ENCODE measurements at regions not wholly inside any gene's neighbourhood (a gene's known extent, or its start where the extent isn't known, plus 50 kb on each side); places are given as distances from the start of the nearest gene placed in this dataset.

- TF ChIP-seq CTCF (IDR thresholded peaks at IDR 0.05; ENCODE audit: low read depth, low read length, poor library complexity, severe bottlenecking) (no peak), EZH2phosphoT487 (IDR thresholded peaks at IDR 0.05; ENCODE audit: borderline replicate concordance, low read length) (no peak)
Observed at GRCh38 chr18:7395566-7395965, 164.7 kb downstream of the LRRC30 start.
